CD4-positive, alpha-beta memory T cell (primary cell): ENCODE measurements at regions not wholly inside any gene's neighbourhood (a gene's known extent, or its start where the extent isn't known, plus 50 kb on each side); places are given as distances from the start of the nearest gene placed in this dataset.
"Not testable (repeated sequence)": the region's sequence is repeated elsewhere in the genome, so short reads cannot be mapped to it uniquely, and the experiment has no call there.

ENCODE experiments used
- CTCF ChIA-PET: fragments of 350-600 bp; sonication (Branson Sonifier 250); formaldehyde crosslinking; loops from one replicate; lab custom pipeline; 2021; ENCODE audit warnings: inconsistent platforms; ENCODE audit not compliant: partially characterized antibody; lab: Charles Lee
- POLR2A ChIA-PET: fragments of 350-600 bp; sonication (Branson Sonifier 250); formaldehyde crosslinking; loops from one replicate; lab custom pipeline; 2021; ENCODE audit not compliant: partially characterized antibody; lab: Charles Lee
- DNase-seq, 5 donors: peaks; one replicate each; pipeline versions ENCODE4 v3.0.0 to v3.0.0-alpha.2; 2020 to 2022; ENCODE audit warnings: mixed read lengths in 1 of 5
- H3K27ac ChIP-seq: one replicate; pipeline ENCODE4 v1.7.0; 2013; ENCODE audit warnings: low read depth, low read length
- H3K27me3 ChIP-seq: 2 replicates; pipeline ENCODE4 v1.7.0; 2013; ENCODE audit warnings: mild to moderate bottlenecking, low read length, moderate library complexity; ENCODE audit not compliant: insufficient read depth
- H3K36me3 ChIP-seq: 2 replicates; pipeline ENCODE4 v1.7.0; 2013; ENCODE audit warnings: mild to moderate bottlenecking, low read length, moderate library complexity; ENCODE audit not compliant: insufficient read depth
- H3K4me1 ChIP-seq: 2 replicates; pipeline ENCODE4 v1.7.0; 2013; ENCODE audit warnings: mild to moderate bottlenecking, low read length, moderate library complexity; ENCODE audit not compliant: insufficient read depth
- H3K4me3 ChIP-seq, 2 donors: one replicate each; pipeline ENCODE4 v1.7.0; 2013; ENCODE audit warnings: low read length in 2 of 2, mild to moderate bottlenecking in 1 of 2
- H3K9me3 ChIP-seq, 2 donors: one replicate each; pipeline ENCODE4 v1.7.0; 2013; ENCODE audit warnings: low read length in 2 of 2, control low read depth in 1 of 2; ENCODE audit not compliant: control insufficient read depth in 1 of 2
- H3K27ac Mint-ChIP-seq, 7 donors: one replicate each; pipeline ENCODE4 v1.8.0; 2020 to 2021; ENCODE audit warnings: mixed read lengths in 7 of 7, mild to moderate bottlenecking in 6 of 7, inconsistent platforms in 3 of 7, moderate library complexity in 3 of 7
- H3K27me3 Mint-ChIP-seq, 2 donors: one replicate each; pipeline ENCODE4 v1.8.0; 2020 to 2021; ENCODE audit warnings: mixed read lengths in 2 of 2
- H3K36me3 Mint-ChIP-seq, 2 donors: one replicate each; pipeline ENCODE4 v1.8.0; 2020 to 2021; ENCODE audit warnings: mixed read lengths in 2 of 2, inconsistent platforms in 1 of 2, mild to moderate bottlenecking in 1 of 2
- H3K4me1 Mint-ChIP-seq, 4 donors: one replicate each; pipeline ENCODE4 v1.8.0; 2020 to 2021; ENCODE audit warnings: mixed read lengths in 4 of 4, mild to moderate bottlenecking in 1 of 4
- H3K4me3 Mint-ChIP-seq, 8 donors: one replicate each; pipeline ENCODE4 v1.8.0; 2020 to 2021; ENCODE audit warnings: mixed read lengths in 8 of 8, mild to moderate bottlenecking in 7 of 8, moderate library complexity in 6 of 8, inconsistent platforms in 3 of 8
- H3K9me3 Mint-ChIP-seq, 8 donors: one replicate each; pipeline ENCODE4 v1.8.0; 2020 to 2021; ENCODE audit warnings: mixed read lengths in 8 of 8, mild to moderate bottlenecking in 5 of 8, inconsistent platforms in 3 of 8, moderate library complexity in 1 of 8
- intact Hi-C: fragments of 100-400 bp; cut with micrococcal nuclease; formaldehyde crosslinking; loops from one replicate; pipeline ENCODE4 v1.15.1; 2023

DNA sequence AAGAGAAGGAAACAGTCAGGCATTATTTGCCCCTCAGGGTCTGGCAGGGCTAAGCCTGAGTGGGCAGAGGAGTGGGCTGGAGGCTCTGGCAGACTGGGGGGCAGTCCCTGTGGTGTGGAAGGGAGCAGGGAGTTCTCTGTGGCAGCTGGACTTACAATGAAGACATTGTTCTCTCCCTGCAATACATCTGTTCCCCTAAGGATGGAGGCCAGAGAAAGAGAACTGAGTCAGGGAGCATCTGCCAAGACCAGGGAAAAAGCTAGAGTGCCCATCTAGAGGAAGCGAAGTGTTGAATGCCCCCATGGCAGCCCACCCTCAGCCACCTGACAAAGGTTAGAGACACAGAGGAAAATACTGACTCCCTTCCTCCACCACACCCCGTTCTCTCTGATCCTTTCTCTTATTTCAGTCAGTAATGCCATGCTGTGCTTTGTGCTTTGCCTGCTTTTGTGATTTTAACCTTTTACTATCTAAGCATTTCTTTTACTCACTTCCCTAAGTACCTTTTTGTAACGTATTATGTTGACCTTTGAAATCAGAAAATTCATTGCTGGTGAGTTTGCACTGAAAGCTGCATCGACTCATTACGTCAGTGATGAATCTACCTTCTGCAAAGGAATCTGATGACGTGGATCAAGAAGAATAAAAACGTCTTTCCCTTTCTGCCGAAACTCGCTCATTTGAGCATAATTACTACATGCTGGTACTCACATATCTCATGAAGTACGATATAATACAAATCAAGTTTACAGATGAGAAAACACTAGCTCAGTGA is 76.0 kb downstream of the ACTL7B start:
- no peak overlapping the region for H3K4me3 Mint-ChIP-seq
- H3K9me3 Mint-ChIP-seq, result no peaks in the 10 kb centered on the region
- intact Hi-C loops, result no loop called here
- POLR2A ChIA-PET, result no interaction called here
- peaks cover 17 to 25% of the 10 kb centered on the region in 2 donors for H3K27me3 Mint-ChIP-seq
- H3K36me3 Mint-ChIP-seq, result no peaks in the 10 kb centered on the region
- Histone ChIP-seq H3K4me3 (no peak overlapping the region), H3K4me1 (no peaks in the 10 kb centered on the region), H3K27me3 (no peaks in the 10 kb centered on the region), H3K27ac (no peak overlapping the region), H3K9me3 (no peaks in the 10 kb centered on the region), H3K36me3 (no peaks in the 10 kb centered on the region)
- no peak overlapping the region for H3K27ac Mint-ChIP-seq
- no peaks in the 10 kb centered on the region for H3K4me1 Mint-ChIP-seq
- no peak for DNase-seq
- CTCF ChIA-PET, result no interaction called here

DNA sequence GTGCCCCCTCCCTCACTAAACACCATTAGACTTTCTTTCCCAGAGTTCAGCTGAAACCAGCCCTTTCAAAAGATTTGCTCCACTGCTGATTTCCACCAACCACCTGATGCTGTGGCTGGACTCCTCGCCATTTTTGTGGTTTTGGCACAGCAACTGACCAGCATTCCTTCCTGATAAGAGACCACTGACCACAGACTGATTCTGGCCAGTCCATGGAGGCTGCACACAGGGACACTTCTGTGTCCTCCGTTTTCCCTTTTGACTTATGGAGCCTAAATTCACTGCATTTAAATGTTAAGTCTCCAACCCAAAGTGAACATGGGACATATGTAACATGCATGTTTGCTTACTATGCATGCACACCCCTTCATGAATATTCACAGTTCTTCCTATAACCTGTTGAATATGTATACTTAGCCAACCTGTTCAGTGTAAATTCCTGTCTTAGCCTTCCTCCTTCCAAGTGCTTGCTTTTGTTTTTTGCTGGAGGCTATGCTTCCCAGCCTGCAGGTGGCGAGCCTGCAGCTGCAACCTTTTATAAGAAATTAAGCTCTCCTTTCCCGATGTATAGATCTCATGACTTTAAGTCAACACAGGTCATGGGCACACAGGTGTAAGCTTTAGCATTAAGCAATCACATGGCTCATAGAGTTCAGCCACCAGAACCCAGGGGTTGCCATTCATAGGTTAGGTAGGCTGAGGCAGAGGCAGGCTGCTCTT is 78.7 kb downstream of the ACTL7B start:
- CTCF ChIA-PET, result interaction anchor here (1.4 kb wide), 1 partner anchor 15 kb away, joined by 5 read pairs; no protein-coding TSS in a partner anchor
- no peak for DNase-seq
- Histone ChIP-seq H3K27ac (no peak overlapping the region), H3K36me3 (no peaks in the 10 kb centered on the region), H3K4me1 (no peaks in the 10 kb centered on the region), H3K4me3 (no peak overlapping the region), H3K27me3 (no peaks in the 10 kb centered on the region), H3K9me3 (no peaks in the 10 kb centered on the region)
- H3K4me3 Mint-ChIP-seq, result no peak overlapping the region
- intact Hi-C loops, result no loop called here
- H3K4me1 Mint-ChIP-seq, result no peaks in the 10 kb centered on the region
- H3K27me3 Mint-ChIP-seq, result peaks cover 15 to 22% of the 10 kb centered on the region in 2 donors
- peaks cover 0 to 4% (median 0%) of the 10 kb centered on the region in 8 donors for H3K9me3 Mint-ChIP-seq
- H3K36me3 Mint-ChIP-seq, result no peaks in the 10 kb centered on the region
- H3K27ac Mint-ChIP-seq, result no peak overlapping the region
- POLR2A ChIA-PET, result no interaction called here

DNA sequence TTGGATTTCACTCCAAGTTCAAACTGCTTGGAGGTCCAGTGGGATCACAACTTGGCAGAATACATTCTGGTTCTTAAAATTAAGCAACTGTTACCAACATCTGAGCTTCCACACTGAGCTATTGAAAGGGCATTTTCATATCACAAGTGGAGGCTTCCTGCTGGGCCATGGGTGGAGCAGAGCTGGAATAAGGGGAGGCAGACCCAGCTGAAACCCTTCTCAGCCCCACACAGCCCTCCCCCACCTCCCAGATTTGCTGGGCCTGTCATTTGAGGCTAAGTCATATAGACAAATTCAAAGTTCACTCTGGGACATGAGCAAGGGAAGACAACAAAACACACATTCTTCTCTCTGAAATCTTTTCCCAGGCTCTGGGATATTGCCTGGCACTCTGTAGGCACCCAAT is 79.9 kb downstream of the ACTL7B start:
- no peaks in the 10 kb centered on the region for H3K27me3 ChIP-seq
- ChIA-PET CTCF (no interaction called here), POLR2A (no interaction called here)

DNA sequence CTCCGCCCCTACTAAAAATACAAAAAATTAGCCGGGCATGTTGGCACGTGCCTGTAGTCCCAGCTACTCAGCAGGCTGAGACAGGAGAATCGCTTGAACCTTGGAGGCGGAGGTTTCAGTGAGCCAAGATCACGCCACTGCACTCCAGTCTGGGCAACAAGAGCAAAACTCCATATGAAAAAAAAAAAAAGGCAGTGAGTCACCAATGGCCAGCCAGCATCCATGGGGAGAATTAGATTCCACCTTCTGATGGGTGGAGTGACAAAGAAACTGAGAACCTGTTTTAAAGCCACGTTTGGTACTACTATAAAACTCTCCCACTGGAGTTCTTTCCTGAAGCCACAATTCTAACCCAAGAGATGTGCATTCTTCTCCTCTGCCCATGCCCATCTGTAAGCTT is 81.7 kb downstream of the ACTL7B start:
- H3K27me3 Mint-ChIP-seq, result peaks cover 15 to 16% of the 10 kb centered on the region in 2 donors
- H3K27ac ChIP-seq, H3K36me3 Mint-ChIP-seq, CTCF ChIA-PET, DNase-seq, H3K9me3 ChIP-seq, H3K27me3 ChIP-seq, H3K4me3 ChIP-seq, H3K4me1 ChIP-seq, H3K9me3 Mint-ChIP-seq, H3K36me3 ChIP-seq, H3K4me1 Mint-ChIP-seq, POLR2A ChIA-PET, H3K4me3 Mint-ChIP-seq, intact Hi-C loops, H3K27ac Mint-ChIP-seq: not testable (repeated sequence)

More for the DNA sequence above, 79.9 kb downstream of the ACTL7B start:
- Histone ChIP-seq H3K4me3 (no peak overlapping the region), H3K4me1 (no peaks in the 10 kb centered on the region), H3K9me3 (no peaks in the 10 kb centered on the region), H3K27ac (no peak overlapping the region), H3K36me3 (no peaks in the 10 kb centered on the region)
- intact Hi-C loops, result no loop called here
- Mint-ChIP-seq H3K9me3 (peaks cover 0 to 7% (median 0%) of the 10 kb centered on the region in 8 donors), H3K36me3 (no peaks in the 10 kb centered on the region), H3K27me3 (peaks cover 15 to 22% of the 10 kb centered on the region in 2 donors), H3K4me1 (no peaks in the 10 kb centered on the region), H3K4me3 (no peak overlapping the region), H3K27ac (no peak overlapping the region)
- DNase-seq, result no peak

DNA sequence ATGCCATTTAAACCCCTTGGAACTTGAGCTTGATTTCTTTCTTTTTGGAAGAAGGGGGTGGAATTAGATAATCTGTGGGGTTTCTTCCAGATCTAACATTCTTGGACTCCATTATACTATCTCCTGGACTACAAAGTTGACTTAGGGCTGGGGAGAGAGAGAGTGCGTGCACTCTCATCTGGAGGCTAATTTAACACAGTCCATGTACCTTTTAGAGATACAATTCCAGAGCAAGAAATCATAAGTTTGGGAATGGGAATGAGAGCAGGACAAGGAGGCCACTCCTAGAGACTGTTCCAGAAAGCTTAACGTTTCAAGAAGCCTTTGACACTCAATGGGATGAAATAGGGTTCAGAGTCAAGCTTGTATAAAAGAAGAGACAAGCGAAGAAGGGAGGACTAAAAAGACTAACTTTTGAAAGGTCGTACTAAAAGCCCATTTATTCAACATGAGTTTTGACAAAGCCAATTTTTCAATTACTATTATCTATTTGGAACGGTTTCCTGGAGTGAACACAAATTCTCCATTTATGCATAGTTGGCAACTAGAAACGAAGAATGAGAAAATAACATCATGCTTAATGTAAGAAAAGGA is 83.4 kb downstream of the ACTL7B start:
- H3K27ac ChIP-seq, result no peak overlapping the region
- no peaks in the 10 kb centered on the region for H3K36me3 ChIP-seq
- H3K9me3 ChIP-seq, result no peaks in the 10 kb centered on the region
- POLR2A ChIA-PET, result no interaction called here
- no peaks in the 10 kb centered on the region for H3K4me1 ChIP-seq
- H3K27me3 ChIP-seq, result no peaks in the 10 kb centered on the region
- no peak overlapping the region for H3K4me3 ChIP-seq
- H3K27me3 Mint-ChIP-seq, result peaks cover 6 to 10% of the 10 kb centered on the region in 2 donors
- no peak overlapping the region for H3K4me3 Mint-ChIP-seq
- no peak overlapping the region for H3K27ac Mint-ChIP-seq
- DNase-seq, result no peak
- intact Hi-C loops, result no loop called here
- CTCF ChIA-PET, result no interaction called here
- H3K4me1 Mint-ChIP-seq, result no peaks in the 10 kb centered on the region
- no peaks in the 10 kb centered on the region for H3K36me3 Mint-ChIP-seq
- peaks cover 0 to 10% (median 4%) of the 10 kb centered on the region in 8 donors for H3K9me3 Mint-ChIP-seq

DNA sequence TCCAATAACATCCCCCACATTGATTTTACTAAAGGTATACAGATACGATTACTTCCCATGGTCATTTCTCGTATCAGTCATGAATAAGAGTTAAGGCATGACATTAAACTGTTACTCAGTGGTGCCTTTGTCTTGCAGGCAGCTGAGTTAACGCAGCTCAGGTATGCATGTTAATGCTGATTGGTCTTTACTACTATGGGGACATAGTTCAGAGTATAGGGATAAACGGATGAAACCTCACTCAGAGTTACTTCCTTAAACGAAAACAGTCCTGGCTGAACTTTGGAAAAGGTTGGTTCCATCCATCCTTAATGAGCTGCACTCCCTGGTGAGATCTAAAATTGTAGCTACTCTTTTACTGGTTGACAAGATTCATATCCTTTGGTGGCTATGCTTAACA is 87.0 kb downstream of the ACTL7B start:
- no peaks in the 10 kb centered on the region for H3K4me1 ChIP-seq
- Mint-ChIP-seq H3K27ac (no peak overlapping the region), H3K9me3 (peaks cover 0 to 10% (median 4%) of the 10 kb centered on the region in 8 donors), H3K36me3 (no peaks in the 10 kb centered on the region), H3K4me1 (no peaks in the 10 kb centered on the region), H3K4me3 (no peak overlapping the region), H3K27me3 (peaks cover 4 to 6% of the 10 kb centered on the region in 2 donors)
- intact Hi-C loops, result loop anchor here (10.0 kb wide), 1 partner anchor 1304 kb away; no protein-coding TSS in a partner anchor
- H3K27ac ChIP-seq, result no peak overlapping the region
- POLR2A ChIA-PET, result no interaction called here
- H3K4me3 ChIP-seq, result no peak overlapping the region
- DNase-seq, result no peak
- no peaks in the 10 kb centered on the region for H3K9me3 ChIP-seq
- no peaks in the 10 kb centered on the region for H3K27me3 ChIP-seq
- no peaks in the 10 kb centered on the region for H3K36me3 ChIP-seq
- CTCF ChIA-PET, result no interaction called here

DNA sequence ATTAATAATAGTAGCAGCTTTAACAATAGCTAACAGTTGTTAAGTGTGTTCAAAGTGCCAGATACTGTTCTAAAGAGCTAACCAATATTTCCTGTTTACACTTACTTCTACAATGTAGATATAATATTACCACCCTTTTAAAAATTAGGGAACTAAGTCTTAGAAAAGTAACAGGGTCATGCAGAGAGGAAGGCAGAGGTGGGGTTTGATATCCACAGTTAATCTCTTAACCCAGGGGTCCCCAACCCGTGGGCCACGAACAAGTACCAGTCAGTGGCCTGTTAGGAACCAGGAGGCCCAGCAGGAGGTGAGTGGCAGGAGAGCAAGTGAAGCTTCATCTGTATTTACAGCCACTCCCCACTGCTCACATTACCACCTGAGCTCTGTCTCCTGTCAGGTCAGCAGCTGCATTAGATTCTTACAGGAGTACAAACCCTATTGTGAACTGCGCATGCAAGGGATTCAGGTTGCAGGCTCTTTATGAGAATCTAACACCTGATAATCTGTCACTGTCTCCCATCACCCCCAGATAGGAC is 89.1 kb downstream of the ACTL7B start:
- Mint-ChIP-seq H3K27me3 (peaks cover 3 to 6% of the 10 kb centered on the region in 2 donors), H3K4me3 (no peak overlapping the region), H3K27ac (no peak overlapping the region), H3K36me3 (no peaks in the 10 kb centered on the region), H3K4me1 (peaks cover 0 to under 1% (median 0%) of the 10 kb centered on the region in 4 donors), H3K9me3 (peaks cover 0 to 8% (median 1%) of the 10 kb centered on the region in 8 donors)
- POLR2A ChIA-PET, result no interaction called here
- Histone ChIP-seq H3K27ac (no peak overlapping the region), H3K9me3 (no peaks in the 10 kb centered on the region), H3K27me3 (no peaks in the 10 kb centered on the region), H3K36me3 (no peaks in the 10 kb centered on the region), H3K4me3 (no peak overlapping the region), H3K4me1 (no peaks in the 10 kb centered on the region)
- no peak for DNase-seq
- CTCF ChIA-PET, result interaction anchor here (2.0 kb wide), 1 partner anchor 9 kb away, joined by 6 read pairs; no protein-coding TSS in a partner anchor
- intact Hi-C loops, result loop anchor here (10.0 kb wide), 1 partner anchor 1302 kb away; no protein-coding TSS in a partner anchor
